NCI-H2196 (cell line): ENCODE measurements at regions not wholly inside any gene's neighbourhood (a gene's known extent, or its start where the extent isn't known, plus 50 kb on each side); places are given as distances from the start of the nearest gene placed in this dataset.

ENCODE experiments used
- DNase-seq: peaks from one replicate; lab custom pipeline; 2025; ENCODE audit not compliant: unreplicated experiment; lab: John Stamatoyannopoulos, UW

- DNase-seq: no peak
Observed at GRCh38 chr1:225707824-225708223, 54.9 kb upstream of the ENAH start.

GRCh38 chr1:225709101-225709500 is 56.2 kb upstream of the ENAH start:
- peak; percentile 75 for DNase-seq

- no peak for DNase-seq
Observed at GRCh38 chr1:225710804-225711203, 57.9 kb upstream of the ENAH start.

GRCh38 chr1:225711236-225711937 is 58.5 kb upstream of the ENAH start:
- DNase-seq: no peak

GRCh38 chr1:225712391-225712790 is 59.5 kb upstream of the ENAH start:
- DNase-seq: no peak

- no peak for DNase-seq
Observed at GRCh38 chr1:225713281-225713680, 60.4 kb upstream of the ENAH start.

- DNase-seq: no peak
Observed at GRCh38 chr1:225720937-225721336, 56.7 kb upstream of the SRP9 start.

- no peak for DNase-seq
Observed at GRCh38 chr1:225724251-225724650, 53.4 kb upstream of the SRP9 start.
